Testis (tissue), 2 donors: ENCODE measurements at regions not wholly inside any gene's neighbourhood (a gene's known extent, or its start where the extent isn't known, plus 50 kb on each side); places are given as distances from the start of the nearest gene placed in this dataset.

Source experiments
- DNase-seq: peaks from one replicate; pipeline ENCODE4 v3.0.0-alpha.2; 2019
- H3K27ac ChIP-seq, 2 donors: fragments of 200-600 bp; sonication (generic); one replicate each; pipeline ENCODE4 v1.5.1; 2019
- H3K27me3 ChIP-seq: fragments of 200-600 bp; sonication (generic); one replicate; pipeline ENCODE4 v1.5.1; 2019
- H3K36me3 ChIP-seq: fragments of 200-600 bp; sonication (generic); one replicate; pipeline ENCODE4 v1.5.1; 2017; ENCODE audit warnings: low read depth; ENCODE audit errors: missing control alignments
- H3K4me1 ChIP-seq: fragments of 200-600 bp; sonication (generic); one replicate; pipeline ENCODE4 v1.5.1; 2019
- H3K4me3 ChIP-seq, 2 donors: fragments of 200-600 bp; sonication (generic); one replicate each; pipeline ENCODE4 v1.5.1; 2017 to 2019
- H3K9me3 ChIP-seq: fragments of 200-600 bp; sonication (generic); one replicate; pipeline ENCODE4 v1.5.1; 2017
- CTCF ChIP-seq, 3 experiments: fragments of 450-650 bp in 2 of 3; fragments of 200-600 bp in 1 of 3; sonication (generic) in 1 of 3; IDR thresholded peaks; one replicate each; pipeline ENCODE4 v1.5.1; 2016 to 2019; ENCODE audit warnings: antibody characterized with exemption in 3 of 3, mild to moderate bottlenecking in 2 of 3, moderate library complexity in 1 of 3
- POLR2A ChIP-seq: fragments of 450-650 bp; IDR thresholded peaks from one replicate; pipeline ENCODE4 v1.6.1; 2017; ENCODE audit warnings: antibody characterized with exemption, mild to moderate bottlenecking, moderate library complexity
- WGBS, 2 donors: methylation state at CpG; one replicate each; pipeline ENCODE4 v1.1.5; 2018; 5-methylcytosine and 5-hydroxymethylcytosine counted together
- intact Hi-C: fragments of 100-400 bp; cut with DNase I; formaldehyde crosslinking; loops from one replicate; pipeline ENCODE4 v1.15.1; 2023; ENCODE audit warnings: low total_unique reads

- Histone ChIP-seq H3K4me1 (no peaks in the 10 kb centered on the region), H3K4me3 (no peak overlapping the region), H3K9me3 (no peaks in the 10 kb centered on the region), H3K27ac (no peak overlapping the region), H3K36me3 (no peaks in the 10 kb centered on the region), H3K27me3 (no peaks in the 10 kb centered on the region)
- no peak for DNase-seq
- WGBS, 2 donors = 86 to 88% methylated on average over 6 of the region's 6 CpGs
- intact Hi-C loops = no loop called here
- no peak for TF ChIP-seq CTCF (IDR thresholded peaks at IDR 0.05)
- TF ChIP-seq POLR2A = no peak
Observed at GRCh38 chr10:111885919-111886318, 297.6 kb downstream of the GPAM start.

GRCh38 chr10:111887266-111887665, 296.3 kb downstream of the GPAM start:
- H3K9me3 ChIP-seq = no peaks in the 10 kb centered on the region
- DNase-seq = no peak
- H3K4me3 ChIP-seq = no peak overlapping the region
- WGBS, 2 donors = 80 to 87% methylated on average over 2 of the region's 2 CpGs
- intact Hi-C loops = no loop called here
- H3K4me1 ChIP-seq = no peaks in the 10 kb centered on the region
- no peaks in the 10 kb centered on the region for H3K27me3 ChIP-seq
- no peak overlapping the region for H3K27ac ChIP-seq
- no peaks in the 10 kb centered on the region for H3K36me3 ChIP-seq
- TF ChIP-seq POLR2A (no peak), CTCF (IDR thresholded peaks at IDR 0.05) (no peak)

- Histone ChIP-seq H3K27ac (no peak overlapping the region), H3K27me3 (no peaks in the 10 kb centered on the region), H3K9me3 (no peaks in the 10 kb centered on the region), H3K4me3 (no peak overlapping the region), H3K36me3 (no peaks in the 10 kb centered on the region), H3K4me1 (no peaks in the 10 kb centered on the region)
- TF ChIP-seq POLR2A (no peak), CTCF (IDR thresholded peaks at IDR 0.05) (no peak)
- DNase-seq = no peak
- WGBS, 2 donors = 66 to 78% methylated on average over 3 of the region's 3 CpGs
- intact Hi-C loops = no loop called here
Observed at GRCh38 chr10:111890046-111890445, 293.5 kb downstream of the GPAM start.

- H3K9me3 ChIP-seq = no peaks in the 10 kb centered on the region
- DNase-seq = no peak
- no peak overlapping the region for H3K4me3 ChIP-seq
- WGBS, 2 donors = 81 to 82% methylated on average over 4 of the region's 4 CpGs
- no peaks in the 10 kb centered on the region for H3K4me1 ChIP-seq
- no peaks in the 10 kb centered on the region for H3K27me3 ChIP-seq
- no peak overlapping the region for H3K27ac ChIP-seq
- TF ChIP-seq POLR2A (no peak), CTCF (IDR thresholded peaks at IDR 0.05) (no peak)
- no peaks in the 10 kb centered on the region for H3K36me3 ChIP-seq
- intact Hi-C loops = no loop called here
Observed at GRCh38 chr10:111916011-111916410, 267.6 kb downstream of the GPAM start.

- TF ChIP-seq POLR2A = no peak
- DNase-seq = no peak
- 83 to 94% methylated on average over 2 of the region's 2 CpGs for WGBS, 2 donors
- Histone ChIP-seq H3K4me3 (no peak overlapping the region), H3K9me3 (no peaks in the 10 kb centered on the region), H3K27ac (no peak overlapping the region), H3K36me3 (no peaks in the 10 kb centered on the region), H3K27me3 (no peaks in the 10 kb centered on the region), H3K4me1 (no peaks in the 10 kb centered on the region)
- intact Hi-C loops = no loop called here
Observed at GRCh38 chr10:111921821-111922220, 261.7 kb downstream of the GPAM start.
